PC-9 (cell line): ENCODE measurements at regions not wholly inside any gene's neighbourhood (a gene's known extent, or its start where the extent isn't known, plus 50 kb on each side); places are given as distances from the start of the nearest gene placed in this dataset.

ENCODE experiments used
- BruUV-seq: library from RNA; stranded (reverse); fragments of 400-500 nt; replicated peaks from 2 replicates; lab custom pipeline; 2021; lab: Mats Ljungman, UMichigan
- CTCF ChIA-PET: fragments of 300-600 bp; sonication (Branson Sonifier 250); formaldehyde crosslinking; loops from one replicate; lab custom pipeline; 2022; ENCODE audit warnings: antibody characterized with exemption; lab: Charles Lee
- POLR2A ChIA-PET: fragments of 300-600 bp; sonication (Branson Sonifier 250); formaldehyde crosslinking; loops from one replicate; lab custom pipeline; 2022; ENCODE audit warnings: antibody characterized with exemption; ENCODE audit not compliant: unreplicated experiment; lab: Charles Lee
- DNase-seq, 2 experiments: peaks; one replicate each; pipeline versions ENCODE4 v3.0.0 to v3.0.0-alpha.2; 2015 to 2022; ENCODE audit warnings: mixed read lengths in 1 of 2
- H2AFZ ChIP-seq: fragments of 200-600 bp; sonication (generic); 2 replicates; pipeline ENCODE4 v1.8.1; 2017; ENCODE audit warnings: antibody characterized with exemption
- H3F3A ChIP-seq: fragments of 200-600 bp; sonication (generic); 2 replicates; pipeline ENCODE4 v1.8.1; 2017; ENCODE audit warnings: antibody characterized with exemption, mild to moderate bottlenecking, low read depth; ENCODE audit not compliant: insufficient read depth
- H3K27ac ChIP-seq: fragments of 200-600 bp; sonication (generic); 2 replicates; pipeline ENCODE4 v1.6.1; 2016; ENCODE audit warnings: mixed run types
- H3K27me3 ChIP-seq: fragments of 200-600 bp; sonication (generic); 2 replicates; pipeline ENCODE4 v1.6.1; 2016; ENCODE audit warnings: low read depth, mixed run types; ENCODE audit not compliant: insufficient read depth
- H3K36me3 ChIP-seq: fragments of 200-600 bp; sonication (generic); 2 replicates; pipeline ENCODE4 v1.6.1; 2016; ENCODE audit warnings: low read depth, mixed run types
- H3K4me1 ChIP-seq: fragments of 200-600 bp; sonication (generic); replicated peaks from 2 replicates; pipeline ENCODE4 v1.6.1; 2016; ENCODE audit warnings: mixed run types; ENCODE audit not compliant: insufficient read depth
- H3K4me2 ChIP-seq: fragments of 200-600 bp; sonication (generic); 2 replicates; pipeline ENCODE4 v1.6.1; 2017; ENCODE audit warnings: mixed run types
- H3K4me3 ChIP-seq: fragments of 200-600 bp; sonication (generic); 2 replicates; pipeline ENCODE4 v1.6.1; 2016; ENCODE audit warnings: mixed run types
- H3K79me2 ChIP-seq: fragments of 200-600 bp; sonication (generic); 2 replicates; pipeline ENCODE4 v1.6.1; 2017; ENCODE audit warnings: low read depth, mixed run types
- H3K9me2 ChIP-seq: fragments of 200-600 bp; sonication (generic); 2 replicates; pipeline ENCODE4 v1.8.1; 2017; ENCODE audit warnings: mild to moderate bottlenecking; ENCODE audit not compliant: insufficient read depth
- H3K9me3 ChIP-seq: fragments of 200-600 bp; sonication (generic); 2 replicates; pipeline ENCODE4 v1.8.1; 2016; ENCODE audit warnings: low read depth; ENCODE audit not compliant: insufficient read depth
- H4K20me1 ChIP-seq: fragments of 200-600 bp; sonication (generic); 2 replicates; pipeline ENCODE4 v1.8.1; 2017; ENCODE audit not compliant: insufficient read depth
- CTCF ChIP-seq: fragments of 200-600 bp; sonication (generic); conservative IDR thresholded peaks from 2 replicates; pipeline ENCODE4 v1.6.1; 2017; ENCODE audit warnings: mixed run types, antibody characterized with exemption, mild to moderate bottlenecking, moderate library complexity
- EZH2 ChIP-seq: fragments of 200-600 bp; sonication (generic); IDR thresholded peaks from 2 replicates; pipeline ENCODE4 v1.8.0; 2017; ENCODE audit warnings: antibody characterized with exemption, low read depth
- intact Hi-C: fragments of 100-400 bp; cut with micrococcal nuclease; formaldehyde crosslinking; loops from one replicate; pipeline ENCODE4 v1.10.0; 2022; ENCODE audit not compliant: unreplicated experiment

DNA sequence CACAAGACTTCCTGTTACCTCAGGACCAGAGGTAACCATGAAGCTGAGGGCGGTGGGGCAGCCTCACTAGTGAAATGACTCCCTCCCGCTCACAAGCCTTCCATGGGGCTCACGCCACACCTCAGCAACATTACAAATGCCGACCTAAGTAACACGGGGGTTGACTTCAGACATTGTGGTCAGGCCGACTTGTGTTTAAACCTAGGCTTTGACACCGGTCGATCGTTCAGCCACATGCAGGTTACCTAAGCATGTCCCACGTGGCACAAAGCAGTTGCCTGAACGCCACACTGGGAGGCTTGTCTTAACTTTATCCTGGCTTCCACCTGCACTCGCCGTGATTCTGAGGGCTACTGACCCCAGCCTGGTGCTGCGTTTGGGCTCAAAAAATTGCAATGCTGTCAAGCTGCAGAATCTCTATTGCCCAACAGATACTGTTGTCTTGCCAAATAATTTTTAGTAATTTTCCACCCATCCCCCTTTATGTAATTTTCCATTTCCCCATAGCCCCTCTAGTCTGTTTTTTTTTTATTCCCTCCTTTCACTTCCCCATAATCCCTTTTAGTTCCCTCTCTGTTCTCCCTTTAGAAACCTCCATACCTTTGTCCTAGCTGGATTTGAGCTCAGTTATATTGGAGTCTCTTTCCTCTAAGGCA lies 158.6 kb upstream of the RGMA start:
- POLR2A ChIA-PET, result no interaction called here
- BruUV-seq, result no TSS peak
- Histone ChIP-seq H3K4me2 (no peak overlapping the region), H3K4me1 (no peaks in the 10 kb centered on the region), H3K4me3 (no peak overlapping the region), H3K36me3 (no peaks in the 10 kb centered on the region), H3K79me2 (no peaks in the 10 kb centered on the region), H2AFZ (no peak overlapping the region), H3K27ac (no peak overlapping the region), H3K9me3 (no peaks in the 10 kb centered on the region), H4K20me1 (no peaks in the 10 kb centered on the region), H3F3A (no peaks in the 10 kb centered on the region), H3K9me2 (no peaks in the 10 kb centered on the region), H3K27me3 (peaks cover 83% of the 10 kb centered on the region)
- no peak for DNase-seq
- TF ChIP-seq CTCF (no peak), EZH2 (no peak)
- CTCF ChIA-PET, result no interaction called here
- intact Hi-C loops, result no loop called here

- H3K79me2 ChIP-seq, result no peaks in the 10 kb centered on the region
- DNase-seq, result no peak
- peaks cover 81% of the 10 kb centered on the region for H3K27me3 ChIP-seq
- ChIA-PET CTCF (no interaction called here), POLR2A (no interaction called here)
- no peaks in the 10 kb centered on the region for H4K20me1 ChIP-seq
- H3F3A ChIP-seq, result no peaks in the 10 kb centered on the region
- no peak overlapping the region for H3K4me2 ChIP-seq
- H3K4me1 ChIP-seq, result no peaks in the 10 kb centered on the region
- intact Hi-C loops, result no loop called here
- BruUV-seq, result no TSS peak
- H3K9me2 ChIP-seq, result no peaks in the 10 kb centered on the region
- H3K9me3 ChIP-seq, result no peaks in the 10 kb centered on the region
- no peak overlapping the region for H2AFZ ChIP-seq
- H3K4me3 ChIP-seq, result no peak overlapping the region
- no peak for TF ChIP-seq CTCF
- TF ChIP-seq EZH2, result no peak
- no peaks in the 10 kb centered on the region for H3K36me3 ChIP-seq
- no peak overlapping the region for H3K27ac ChIP-seq
Measured at GRCh38 chr15:93246266-93247242, 157.5 kb upstream of the RGMA start.

DNA sequence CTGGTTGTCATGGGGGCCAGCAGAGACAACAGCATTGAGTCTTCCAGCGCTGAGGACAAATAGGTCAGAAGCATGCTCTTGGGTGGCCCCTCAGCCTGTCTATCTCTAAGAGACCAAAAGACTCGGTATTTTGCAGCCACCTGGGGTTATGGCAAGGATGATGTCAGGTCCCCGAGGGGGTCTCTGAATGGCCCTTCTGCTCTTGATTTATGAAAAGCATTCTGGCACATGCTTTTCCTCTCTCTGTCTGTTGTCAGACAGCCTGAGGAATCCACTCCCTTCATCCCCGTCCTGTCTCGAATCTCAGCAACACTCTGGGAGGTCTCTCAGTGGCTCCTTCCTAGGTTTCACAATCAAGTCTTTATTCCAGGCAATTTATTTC lies 156.6 kb upstream of the RGMA start:
- CTCF ChIA-PET, result no interaction called here
- BruUV-seq, result no TSS peak
- H3K9me2 ChIP-seq, result no peaks in the 10 kb centered on the region

More for the DNA sequence above, 156.6 kb upstream of the RGMA start:
- TF ChIP-seq EZH2 (no peak), CTCF (no peak)
- no peak overlapping the region for H3K4me3 ChIP-seq
- no peaks in the 10 kb centered on the region for H3K36me3 ChIP-seq
- H3K4me1 ChIP-seq, result no peaks in the 10 kb centered on the region
- H3K4me2 ChIP-seq, result no peak overlapping the region
- intact Hi-C loops, result no loop called here
- no peak overlapping the region for H3K27ac ChIP-seq
- H3K9me3 ChIP-seq, result no peaks in the 10 kb centered on the region
- H3F3A ChIP-seq, result no peaks in the 10 kb centered on the region
- H2AFZ ChIP-seq, result no peak overlapping the region
- no peaks in the 10 kb centered on the region for H3K79me2 ChIP-seq
- DNase-seq, result no peak
- peaks cover 81% of the 10 kb centered on the region for H3K27me3 ChIP-seq
- H4K20me1 ChIP-seq, result no peaks in the 10 kb centered on the region
- POLR2A ChIA-PET, result no interaction called here
